ENCODE measurements at regions not wholly inside any gene's neighbourhood (a gene's known extent, or its start where the extent isn't known, plus 50 kb on each side); places are given as distances from the start of the nearest gene placed in this dataset.
"Not testable (repeated sequence)": the region's sequence is repeated elsewhere in the genome, so short reads cannot be mapped to it uniquely, and the experiment has no call there.

GRCh38 chr14:38605193-38606114, 349.6 kb upstream of the CLEC14A start:
- no peak for TF ChIP-seq POLR2A (IDR thresholded peaks at IDR 0.05)
- DNase-seq, result no peak
- 43 to 49% methylated on average over 3 of the region's 3 CpGs for WGBS, 2 donors
- H3K4me1 ChIP-seq, result no peaks in the 10 kb centered on the region
- intact Hi-C loops (cut with DNase I), result no loop called here
- H3K36me3 ChIP-seq, result no peaks in the 10 kb centered on the region
- H3K27ac ChIP-seq, result no peak overlapping the region
- H3K4me3 ChIP-seq, result no peak overlapping the region
- H3K9me3 ChIP-seq, result no peaks in the 10 kb centered on the region
- no peaks in the 10 kb centered on the region for H3K27me3 ChIP-seq

DNA sequence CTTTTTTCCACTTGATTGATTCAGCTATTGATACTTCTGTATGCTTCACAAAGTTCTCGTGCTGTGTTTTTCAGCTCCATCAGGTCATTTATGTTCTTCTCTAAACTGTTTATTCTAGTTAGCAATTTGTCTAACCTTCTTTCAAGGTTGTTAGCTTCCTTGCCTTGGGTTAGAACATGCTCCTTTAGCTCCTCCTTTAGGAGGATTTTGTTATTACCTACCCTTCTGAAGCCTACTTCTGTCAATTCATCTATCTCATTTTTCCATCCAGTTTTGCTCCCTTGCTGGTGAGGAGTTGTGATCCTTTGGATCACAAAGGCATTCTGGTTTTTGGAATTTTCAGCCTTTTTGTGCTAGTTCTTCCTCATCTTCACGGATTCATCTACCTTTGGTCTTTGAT, 344.7 kb upstream of the CLEC14A start:
- H3K4me1 ChIP-seq; H3K36me3 ChIP-seq; intact Hi-C loops (cut with DNase I); H3K27me3 ChIP-seq; H3K27ac ChIP-seq; DNase-seq; H3K4me3 ChIP-seq; H3K9me3 ChIP-seq: not testable (repeated sequence)
- WGBS, 2 donors, result 52 to 63% methylated on average over 2 of the region's 2 CpGs

DNA sequence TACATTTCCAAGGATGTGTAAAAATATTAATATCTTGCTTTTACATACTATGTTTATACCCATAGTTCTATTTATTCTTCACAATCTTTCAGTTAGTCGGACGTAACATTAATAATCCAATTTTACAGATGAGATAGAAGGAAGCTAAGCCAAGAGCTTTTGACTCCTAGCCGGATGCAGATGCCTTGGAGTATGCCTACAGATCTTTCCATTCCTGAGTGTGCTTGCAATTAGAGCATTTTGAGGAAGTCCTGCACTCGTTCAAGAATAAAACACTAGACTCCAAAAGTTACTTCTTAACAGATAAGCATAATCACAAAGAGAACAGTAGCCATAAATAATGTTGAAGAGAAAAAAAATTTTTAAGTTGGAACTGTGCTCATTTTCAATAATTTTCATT, 337.6 kb upstream of the CLEC14A start:
- no peak overlapping the region for H3K27ac ChIP-seq
- no peak overlapping the region for H3K4me3 ChIP-seq
- no peak for TF ChIP-seq POLR2A (IDR thresholded peaks at IDR 0.05)
- no peak for TF ChIP-seq CTCF (IDR thresholded peaks at IDR 0.05)
- no peak for DNase-seq
- H3K27me3 ChIP-seq, result no peaks in the 10 kb centered on the region
- intact Hi-C loops (cut with DNase I), result no loop called here
- no peaks in the 10 kb centered on the region for H3K36me3 ChIP-seq
- WGBS, 2 donors, result 54 to 56% methylated on average over 4 of the region's 4 CpGs
- no peaks in the 10 kb centered on the region for H3K4me1 ChIP-seq
- no peaks in the 10 kb centered on the region for H3K9me3 ChIP-seq

GRCh38 chr14:38592764-38593442, 337.0 kb upstream of the CLEC14A start:
- Histone ChIP-seq H3K27me3 (no peaks in the 10 kb centered on the region), H3K4me1 (no peaks in the 10 kb centered on the region), H3K9me3 (no peaks in the 10 kb centered on the region), H3K36me3 (no peaks in the 10 kb centered on the region), H3K4me3 (no peak overlapping the region), H3K27ac (no peak overlapping the region)
- 70% methylated on average over 8 of the region's 8 CpGs for WGBS, 2 donors
- intact Hi-C loops (cut with DNase I), result no loop called here
- DNase-seq, result no peak
- no peak for TF ChIP-seq CTCF (IDR thresholded peaks at IDR 0.05)
- no peak for TF ChIP-seq POLR2A (IDR thresholded peaks at IDR 0.05)

- no peaks in the 10 kb centered on the region for H3K27me3 ChIP-seq
- 88 to 93% methylated on average over 2 to 3 of the region's 3 CpGs for WGBS, 2 donors
- H3K36me3 ChIP-seq, result no peaks in the 10 kb centered on the region
- intact Hi-C loops (cut with DNase I), result no loop called here
- H3K4me1 ChIP-seq, result no peaks in the 10 kb centered on the region
- H3K4me3 ChIP-seq, result no peak overlapping the region
- TF ChIP-seq POLR2A (IDR thresholded peaks at IDR 0.05) (no peak), CTCF (IDR thresholded peaks at IDR 0.05) (no peak)
- DNase-seq, result no peak
- H3K27ac ChIP-seq, result no peak overlapping the region
- no peaks in the 10 kb centered on the region for H3K9me3 ChIP-seq
Measured at GRCh38 chr14:38589747-38590350, 334.0 kb upstream of the CLEC14A start.

GRCh38 chr14:38583471-38583870, 327.6 kb upstream of the CLEC14A start:
- no peaks in the 10 kb centered on the region for H3K9me3 ChIP-seq
- TF ChIP-seq POLR2A (IDR thresholded peaks at IDR 0.05) (no peak), CTCF (IDR thresholded peaks at IDR 0.05) (no peak)
- WGBS, 2 donors, result 88 to 96% methylated on average over 1 of the region's 1 CpG
- no peak for DNase-seq
- H3K4me1 ChIP-seq, result no peaks in the 10 kb centered on the region
- H3K27ac ChIP-seq, result no peak overlapping the region
- no peaks in the 10 kb centered on the region for H3K36me3 ChIP-seq
- H3K4me3 ChIP-seq, result no peak overlapping the region
- H3K27me3 ChIP-seq, result no peaks in the 10 kb centered on the region
- intact Hi-C loops (cut with DNase I), result no loop called here
